ENCODE measurements at regions not wholly inside any gene's neighbourhood (a gene's known extent, or its start where the extent isn't known, plus 50 kb on each side); places are given as distances from the start of the nearest gene placed in this dataset.

DNA sequence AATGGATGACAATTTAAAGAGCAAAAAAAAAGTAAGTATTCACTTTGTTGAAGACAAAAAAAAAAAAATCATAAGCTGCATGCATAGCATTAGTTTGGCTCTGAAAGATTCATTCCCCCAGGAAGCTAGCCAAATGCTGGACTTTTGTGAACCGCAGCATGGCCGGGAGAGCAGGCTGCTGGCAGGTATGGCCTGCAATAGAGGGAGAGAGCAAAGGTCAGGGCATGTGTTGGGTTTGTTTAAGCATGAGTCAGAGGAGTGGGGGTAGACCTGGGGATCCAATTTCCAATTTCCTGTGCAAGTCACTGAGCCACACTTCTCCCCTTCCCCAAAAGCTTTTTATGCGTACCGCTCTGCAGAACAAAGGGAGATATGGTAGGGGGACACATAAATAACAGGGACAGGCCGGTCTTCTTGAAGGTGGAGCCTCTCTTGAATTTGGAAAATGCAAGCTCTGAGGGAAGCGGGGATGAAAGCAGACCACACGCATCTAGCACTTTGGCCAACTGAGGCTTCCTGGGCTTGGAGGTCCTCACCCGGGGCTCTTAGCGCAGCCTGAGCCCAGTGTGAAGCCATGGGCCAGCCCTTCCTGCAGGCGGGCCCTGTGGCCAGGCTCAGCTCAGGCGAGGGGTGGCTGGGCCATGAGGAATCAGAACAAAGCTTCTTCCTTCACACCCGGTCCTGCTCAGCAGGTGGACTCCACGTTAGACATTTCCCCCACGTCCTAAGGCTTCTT is 171.1 kb downstream of the TOMM20 start (continued):
- TF ChIP-seq DNMT3B (CRISPR knock-in tag; conservative IDR thresholded peaks at IDR 0.05) (no peak), ZNF451 (CRISPR knock-in tag; IDR thresholded peaks at IDR 0.05) (0 out of 2 replicates have a peak, but pooled peaks have one; percentile 70), IRX3 (CRISPR knock-in tag; IDR thresholded peaks at IDR 0.05; ENCODE audit: borderline replicate concordance, low read depth) (peak; percentile 71; the same call in 1 of the 2 replicates), HOXA9 (CRISPR knock-in tag; IDR thresholded peaks at IDR 0.05; ENCODE audit: borderline replicate concordance) (0 out of 2 replicates have a peak, but pooled peaks have one; percentile 53), ZNF431 (CRISPR knock-in tag; IDR thresholded peaks at IDR 0.05; ENCODE audit: borderline replicate concordance, low read depth) (peak; percentile 73; the same call in 1 of the 2 replicates), ZNF468 (CRISPR knock-in tag; IDR thresholded peaks at IDR 0.05) (no peak), KDM1A (CRISPR knock-in tag; IDR thresholded peaks at IDR 0.05) (no peak), FOXM1 (CRISPR knock-in tag; IDR thresholded peaks at IDR 0.05) (no peak), ZNF598 (CRISPR knock-in tag; IDR thresholded peaks at IDR 0.05; ENCODE audit: borderline replicate concordance) (no peak), SMAD3 (CRISPR knock-in tag; IDR thresholded peaks at IDR 0.05) (peak; percentile 86), ZNF766 (CRISPR knock-in tag; IDR thresholded peaks at IDR 0.05; ENCODE audit: borderline replicate concordance) (no peak), DDIT3 (CRISPR knock-in tag; IDR thresholded peaks at IDR 0.05) (no peak), RCOR2 (CRISPR knock-in tag; IDR thresholded peaks at IDR 0.05) (peak; percentile 75; the same call in 1 of the 2 replicates), NR1H2 (CRISPR knock-in tag; IDR thresholded peaks at IDR 0.05; ENCODE audit: borderline replicate concordance, low read depth) (no peak), SIX1 (CRISPR knock-in tag; IDR thresholded peaks at IDR 0.05; ENCODE audit: borderline replicate concordance) (peak; percentile 100), ZNF441 (CRISPR knock-in tag; IDR thresholded peaks at IDR 0.05; ENCODE audit: borderline replicate concordance) (peak; percentile 70), NBN (conservative IDR thresholded peaks at IDR 0.05) (no peak), ZNF672 (CRISPR knock-in tag; IDR thresholded peaks at IDR 0.05) (no peak), CBX2 (IDR thresholded peaks at IDR 0.05; ENCODE audit: low read depth, low read length) (no peak), CBX2 (CRISPR knock-in tag; IDR thresholded peaks at IDR 0.05; ENCODE audit: low read depth) (no peak), NFATC3 (CRISPR knock-in tag; IDR thresholded peaks at IDR 0.05) (no peak)
- TF ChIP-seq, protein P1, sequence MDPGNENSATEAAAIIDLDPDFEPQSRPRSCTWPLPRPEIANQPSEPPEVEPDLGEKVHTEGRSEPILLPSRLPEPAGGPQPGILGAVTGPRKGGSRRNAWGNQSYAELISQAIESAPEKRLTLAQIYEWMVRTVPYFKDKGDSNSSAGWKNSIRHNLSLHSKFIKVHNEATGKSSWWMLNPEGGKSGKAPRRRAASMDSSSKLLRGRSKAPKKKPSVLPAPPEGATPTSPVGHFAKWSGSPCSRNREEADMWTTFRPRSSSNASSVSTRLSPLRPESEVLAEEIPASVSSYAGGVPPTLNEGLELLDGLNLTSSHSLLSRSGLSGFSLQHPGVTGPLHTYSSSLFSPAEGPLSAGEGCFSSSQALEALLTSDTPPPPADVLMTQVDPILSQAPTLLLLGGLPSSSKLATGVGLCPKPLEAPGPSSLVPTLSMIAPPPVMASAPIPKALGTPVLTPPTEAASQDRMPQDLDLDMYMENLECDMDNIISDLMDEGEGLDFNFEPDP (CRISPR knock-in tag; conservative IDR thresholded peaks at IDR 0.05) = no peak
- TF ChIP-seq, protein P2, sequence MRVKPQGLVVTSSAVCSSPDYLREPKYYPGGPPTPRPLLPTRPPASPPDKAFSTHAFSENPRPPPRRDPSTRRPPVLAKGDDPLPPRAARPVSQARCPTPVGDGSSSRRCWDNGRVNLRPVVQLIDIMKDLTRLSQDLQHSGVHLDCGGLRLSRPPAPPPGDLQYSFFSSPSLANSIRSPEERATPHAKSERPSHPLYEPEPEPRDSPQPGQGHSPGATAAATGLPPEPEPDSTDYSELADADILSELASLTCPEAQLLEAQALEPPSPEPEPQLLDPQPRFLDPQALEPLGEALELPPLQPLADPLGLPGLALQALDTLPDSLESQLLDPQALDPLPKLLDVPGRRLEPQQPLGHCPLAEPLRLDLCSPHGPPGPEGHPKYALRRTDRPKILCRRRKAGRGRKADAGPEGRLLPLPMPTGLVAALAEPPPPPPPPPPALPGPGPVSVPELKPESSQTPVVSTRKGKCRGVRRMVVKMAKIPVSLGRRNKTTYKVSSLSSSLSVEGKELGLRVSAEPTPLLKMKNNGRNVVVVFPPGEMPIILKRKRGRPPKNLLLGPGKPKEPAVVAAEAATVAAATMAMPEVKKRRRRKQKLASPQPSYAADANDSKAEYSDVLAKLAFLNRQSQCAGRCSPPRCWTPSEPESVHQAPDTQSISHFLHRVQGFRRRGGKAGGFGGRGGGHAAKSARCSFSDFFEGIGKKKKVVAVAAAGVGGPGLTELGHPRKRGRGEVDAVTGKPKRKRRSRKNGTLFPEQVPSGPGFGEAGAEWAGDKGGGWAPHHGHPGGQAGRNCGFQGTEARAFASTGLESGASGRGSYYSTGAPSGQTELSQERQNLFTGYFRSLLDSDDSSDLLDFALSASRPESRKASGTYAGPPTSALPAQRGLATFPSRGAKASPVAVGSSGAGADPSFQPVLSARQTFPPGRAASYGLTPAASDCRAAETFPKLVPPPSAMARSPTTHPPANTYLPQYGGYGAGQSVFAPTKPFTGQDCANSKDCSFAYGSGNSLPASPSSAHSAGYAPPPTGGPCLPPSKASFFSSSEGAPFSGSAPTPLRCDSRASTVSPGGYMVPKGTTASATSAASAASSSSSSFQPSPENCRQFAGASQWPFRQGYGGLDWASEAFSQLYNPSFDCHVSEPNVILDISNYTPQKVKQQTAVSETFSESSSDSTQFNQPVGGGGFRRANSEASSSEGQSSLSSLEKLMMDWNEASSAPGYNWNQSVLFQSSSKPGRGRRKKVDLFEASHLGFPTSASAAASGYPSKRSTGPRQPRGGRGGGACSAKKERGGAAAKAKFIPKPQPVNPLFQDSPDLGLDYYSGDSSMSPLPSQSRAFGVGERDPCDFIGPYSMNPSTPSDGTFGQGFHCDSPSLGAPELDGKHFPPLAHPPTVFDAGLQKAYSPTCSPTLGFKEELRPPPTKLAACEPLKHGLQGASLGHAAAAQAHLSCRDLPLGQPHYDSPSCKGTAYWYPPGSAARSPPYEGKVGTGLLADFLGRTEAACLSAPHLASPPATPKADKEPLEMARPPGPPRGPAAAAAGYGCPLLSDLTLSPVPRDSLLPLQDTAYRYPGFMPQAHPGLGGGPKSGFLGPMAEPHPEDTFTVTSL (CRISPR knock-in tag; IDR thresholded peaks at IDR 0.05; ENCODE audit: borderline replicate concordance) = peak; percentile 87
